ENCODE measurements at regions not wholly inside any gene's neighbourhood (a gene's known extent, or its start where the extent isn't known, plus 50 kb on each side); places are given as distances from the start of the nearest gene placed in this dataset.

DNA sequence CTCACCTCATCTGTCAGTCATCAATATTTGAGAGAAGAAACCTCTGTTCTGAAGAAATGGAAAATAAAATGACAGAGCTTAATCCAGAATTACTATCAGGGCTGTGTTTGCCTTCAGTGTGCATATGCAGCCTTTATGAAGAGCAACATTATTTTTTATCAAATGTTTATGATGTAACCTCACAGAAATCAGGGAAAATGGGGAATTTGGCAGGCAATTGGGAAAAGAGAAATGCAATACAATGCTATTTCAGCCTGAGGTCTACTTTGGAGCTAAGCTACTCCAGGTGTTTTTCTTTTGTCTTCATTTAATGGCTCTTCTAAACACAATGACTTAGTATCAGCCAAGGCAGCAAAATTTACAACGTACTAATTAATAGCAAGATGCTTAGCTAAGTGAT, 241.1 kb upstream of the TET2 start:
- Histone ChIP-seq H3K4me1 (ENCODE audit: low read depth, poor library complexity, severe bottlenecking) (no peaks in the 10 kb centered on the region), H3K4me2 (no peak overlapping the region), H2AFZ (ENCODE audit: low read depth) (no peak overlapping the region), H3K36me3 (ENCODE audit: insufficient read depth) (no peaks in the 10 kb centered on the region), H3K27me3 (ENCODE audit: insufficient read depth, low read depth) (no peaks in the 10 kb centered on the region), H3K9ac (no peak overlapping the region), H4K20me1 (ENCODE audit: insufficient read depth) (no peaks in the 10 kb centered on the region), H3K4me3 (IDR thresholded peaks at IDR 0.05; ENCODE audit: insufficient read depth, low read depth, low read length) (no peak overlapping the region), H3K79me2 (ENCODE audit: insufficient read depth, low read depth) (no peaks in the 10 kb centered on the region), H3K27ac (no peak overlapping the region)
- no peak for TF ChIP-seq CTCF (conservative IDR thresholded peaks at IDR 0.05; ENCODE audit: low read depth, low read length)

GRCh38 chr4:104906276-104906675, 240.4 kb upstream of the TET2 start:
- Histone ChIP-seq H2AFZ (ENCODE audit: low read depth) (no peak overlapping the region), H3K36me3 (ENCODE audit: insufficient read depth) (no peaks in the 10 kb centered on the region), H3K4me1 (ENCODE audit: low read depth, poor library complexity, severe bottlenecking) (no peaks in the 10 kb centered on the region), H3K79me2 (ENCODE audit: insufficient read depth, low read depth) (no peaks in the 10 kb centered on the region), H3K4me2 (no peak overlapping the region), H3K9ac (no peak overlapping the region), H4K20me1 (ENCODE audit: insufficient read depth) (no peaks in the 10 kb centered on the region), H3K4me3 (IDR thresholded peaks at IDR 0.05; ENCODE audit: insufficient read depth, low read depth, low read length) (no peak overlapping the region), H3K27me3 (ENCODE audit: insufficient read depth, low read depth) (no peaks in the 10 kb centered on the region), H3K27ac (no peak overlapping the region)
- TF ChIP-seq CTCF (conservative IDR thresholded peaks at IDR 0.05; ENCODE audit: low read depth, low read length), result no peak

GRCh38 chr4:104907074-104907649, 239.5 kb upstream of the TET2 start:
- TF ChIP-seq CTCF (conservative IDR thresholded peaks at IDR 0.05; ENCODE audit: low read depth, low read length), result no peak
- H3K27me3 ChIP-seq (ENCODE audit: insufficient read depth, low read depth), result no peaks in the 10 kb centered on the region

GRCh38 chr4:104907991-104908390, 238.7 kb upstream of the TET2 start:
- no peaks in the 10 kb centered on the region for H4K20me1 ChIP-seq (ENCODE audit: insufficient read depth)
- no peak overlapping the region for H3K27ac ChIP-seq
- no peaks in the 10 kb centered on the region for H3K4me1 ChIP-seq (ENCODE audit: low read depth, poor library complexity, severe bottlenecking)
- no peaks in the 10 kb centered on the region for H3K36me3 ChIP-seq (ENCODE audit: insufficient read depth)
- no peaks in the 10 kb centered on the region for H3K27me3 ChIP-seq (ENCODE audit: insufficient read depth, low read depth)
- H3K79me2 ChIP-seq (ENCODE audit: insufficient read depth, low read depth), result no peaks in the 10 kb centered on the region
- H3K4me3 ChIP-seq (IDR thresholded peaks at IDR 0.05; ENCODE audit: insufficient read depth, low read depth, low read length), result no peak overlapping the region
- no peak overlapping the region for H2AFZ ChIP-seq (ENCODE audit: low read depth)
- no peak for TF ChIP-seq CTCF (conservative IDR thresholded peaks at IDR 0.05; ENCODE audit: low read depth, low read length)
- H3K4me2 ChIP-seq, result no peak overlapping the region
- no peak overlapping the region for H3K9ac ChIP-seq

More at GRCh38 chr4:104907074-104907649, 239.5 kb upstream of the TET2 start:
- no peak overlapping the region for H2AFZ ChIP-seq (ENCODE audit: low read depth)
- no peaks in the 10 kb centered on the region for H4K20me1 ChIP-seq (ENCODE audit: insufficient read depth)
- H3K4me3 ChIP-seq (IDR thresholded peaks at IDR 0.05; ENCODE audit: insufficient read depth, low read depth, low read length), result no peak overlapping the region
- no peak overlapping the region for H3K4me2 ChIP-seq
- H3K4me1 ChIP-seq (ENCODE audit: low read depth, poor library complexity, severe bottlenecking), result no peaks in the 10 kb centered on the region
- no peak overlapping the region for H3K9ac ChIP-seq
- H3K36me3 ChIP-seq (ENCODE audit: insufficient read depth), result no peaks in the 10 kb centered on the region
- no peaks in the 10 kb centered on the region for H3K79me2 ChIP-seq (ENCODE audit: insufficient read depth, low read depth)
- H3K27ac ChIP-seq, result no peak overlapping the region

Data from KMS-11 (cell line).